LNCAP (cell line): ENCODE measurements at regions not wholly inside any gene's neighbourhood (a gene's known extent, or its start where the extent isn't known, plus 50 kb on each side); places are given as distances from the start of the nearest gene placed in this dataset.

ENCODE experiments used
- CTCF ChIP-seq: fragments of 450-650 bp; IDR thresholded peaks from 2 replicates; pipeline ENCODE4 v1.5.1; 2017; ENCODE audit warnings: mild to moderate bottlenecking

GRCh38 chrX:2609431-2610238 is 81.5 kb upstream of the CD99 start:
- peak; percentile 8; the same call in 1 of the 2 replicates for TF ChIP-seq CTCF

- TF ChIP-seq CTCF = no peak
Observed at GRCh38 chrX:2608638-2609430, 82.3 kb upstream of the CD99 start.

GRCh38 chrX:2607113-2607512 is 84.0 kb upstream of the CD99 start:
- TF ChIP-seq CTCF = no peak

- no peak for TF ChIP-seq CTCF
Observed at GRCh38 chrX:2600564-2600963, 90.5 kb upstream of the CD99 start.

- no peak for TF ChIP-seq CTCF
Observed at GRCh38 chrX:2596555-2597255, 94.4 kb upstream of the CD99 start.

GRCh38 chrX:2596045-2596444 is 95.0 kb upstream of the CD99 start:
- no peak for TF ChIP-seq CTCF

- TF ChIP-seq CTCF = no peak
Observed at GRCh38 chrX:2595258-2595657, 94.5 kb upstream of the DHRSX start.
